Loucy (cell line): ENCODE measurements at regions not wholly inside any gene's neighbourhood (a gene's known extent, or its start where the extent isn't known, plus 50 kb on each side); places are given as distances from the start of the nearest gene placed in this dataset.

Experiments
- CTCF ChIP-seq: fragments of 200-600 bp; sonication (generic); conservative IDR thresholded peaks from 2 replicates; pipeline ENCODE4 v1.5.1; 2014; ENCODE audit warnings: mild to moderate bottlenecking, antibody characterized with exemption, low read length
- EZH2phosphoT487 ChIP-seq: fragments of 200-600 bp; IDR thresholded peaks from 2 replicates; pipeline ENCODE4 v1.6.1; 2018; ENCODE audit warnings: antibody characterized with exemption, mild to moderate bottlenecking, moderate library complexity, borderline replicate concordance

- no peak for TF ChIP-seq CTCF
- TF ChIP-seq EZH2phosphoT487, result no peak
Observed at GRCh38 chr1:68717330-68717729, 220.4 kb upstream of the DEPDC1 start.
